Lower leg skin (tissue), 4 donors: ENCODE measurements at regions not wholly inside any gene's neighbourhood (a gene's known extent, or its start where the extent isn't known, plus 50 kb on each side); places are given as distances from the start of the nearest gene placed in this dataset.

ENCODE experiments used
- DNase-seq, 2 donors: peaks; one replicate each; pipeline ENCODE4 v3.0.0-alpha.2; 2019; ENCODE audit warnings: low spot score in 2 of 2
- H3K4me3 ChIP-seq: fragments of 200-600 bp; sonication (generic); 2 replicates; pipeline ENCODE4 v1.5.1; 2017; ENCODE audit warnings: mild to moderate bottlenecking, low read depth; ENCODE audit not compliant: poor library complexity, severe bottlenecking
- CTCF ChIP-seq, 3 donors: fragments of 450-650 bp; IDR thresholded peaks; one replicate each; pipeline ENCODE4 v1.5.1; 2016; ENCODE audit warnings: antibody characterized with exemption in 3 of 3, mild to moderate bottlenecking in 3 of 3, moderate library complexity in 2 of 3
- POLR2A ChIP-seq, 2 donors: fragments of 450-650 bp; IDR thresholded peaks; one replicate each; pipeline ENCODE4 v1.6.1; 2016 to 2017; ENCODE audit warnings: antibody characterized with exemption in 2 of 2, mild to moderate bottlenecking in 1 of 2, moderate library complexity in 1 of 2
- WGBS, 2 donors: methylation state at CpG; one replicate each; pipeline ENCODE4 v1.1.5; 2018; 5-methylcytosine and 5-hydroxymethylcytosine counted together
- intact Hi-C: fragments of 100-400 bp; cut with DNase I; formaldehyde crosslinking; loops from one replicate; pipeline ENCODE4 v1.15.0; 2023; ENCODE audit warnings: low total_unique reads

GRCh38 chr7:68571286-68571685, 1027.0 kb upstream of the AUTS2 start:
- no peak for TF ChIP-seq POLR2A (IDR thresholded peaks at IDR 0.05)
- TF ChIP-seq CTCF (IDR thresholded peaks at IDR 0.05) = no peak
- no peak overlapping the region for H3K4me3 ChIP-seq
- intact Hi-C loops = no loop called here
- no peak for DNase-seq

GRCh38 chr7:68573271-68574005, 1024.8 kb upstream of the AUTS2 start:
- no peak for TF ChIP-seq CTCF (IDR thresholded peaks at IDR 0.05)
- no peak for TF ChIP-seq POLR2A (IDR thresholded peaks at IDR 0.05)
- intact Hi-C loops = no loop called here
- 67 to 73% methylated on average over 12 of the region's 12 CpGs for WGBS, 2 donors
- H3K4me3 ChIP-seq = no peak overlapping the region
- DNase-seq = no peak

- no peak overlapping the region for H3K4me3 ChIP-seq
- intact Hi-C loops = no loop called here
- DNase-seq = no peak
- TF ChIP-seq POLR2A (IDR thresholded peaks at IDR 0.05) (no peak), CTCF (IDR thresholded peaks at IDR 0.05) (no peak)
- 72 to 81% methylated on average over 2 of the region's 2 CpGs for WGBS, 2 donors
Measured at GRCh38 chr7:68576366-68576765, 1021.9 kb upstream of the AUTS2 start.

GRCh38 chr7:68581417-68581816, 1016.9 kb upstream of the AUTS2 start:
- WGBS, 2 donors = 67 to 81% methylated on average over 1 of the region's 1 CpG
- TF ChIP-seq POLR2A (IDR thresholded peaks at IDR 0.05) (no peak), CTCF (IDR thresholded peaks at IDR 0.05) (no peak)

GRCh38 chr7:68587599-68587998, 1010.7 kb upstream of the AUTS2 start:
- TF ChIP-seq CTCF (IDR thresholded peaks at IDR 0.05) = no peak
- no peak for TF ChIP-seq POLR2A (IDR thresholded peaks at IDR 0.05)
- H3K4me3 ChIP-seq = no peak overlapping the region
- whole genome bisulfite sequencing, 2 donors = 39 to 40% methylated on average over 4 of the region's 4 CpGs
- intact Hi-C loops = no loop called here
- DNase-seq = no peak

More at GRCh38 chr7:68581417-68581816, 1016.9 kb upstream of the AUTS2 start:
- no peak for DNase-seq
- intact Hi-C loops = no loop called here
- H3K4me3 ChIP-seq = no peak overlapping the region

GRCh38 chr7:68601826-68602225, 996.4 kb upstream of the AUTS2 start:
- no peak overlapping the region for H3K4me3 ChIP-seq
- TF ChIP-seq POLR2A (IDR thresholded peaks at IDR 0.05) (no peak), CTCF (IDR thresholded peaks at IDR 0.05) (no peak)
- intact Hi-C loops = no loop called here
- WGBS, 2 donors = 52 to 53% methylated on average over 4 of the region's 4 CpGs
- no peak for DNase-seq
